Karpas-422 (cell line): ENCODE measurements at regions not wholly inside any gene's neighbourhood (a gene's known extent, or its start where the extent isn't known, plus 50 kb on each side); places are given as distances from the start of the nearest gene placed in this dataset.

Experiments
- DNase-seq: peaks from one replicate; pipeline ENCODE4 v3.0.0-alpha.2; 2015
- H2AFZ ChIP-seq: fragments of 200-600 bp; sonication (generic); 2 replicates; pipeline ENCODE4 v1.6.1; 2014; ENCODE audit warnings: antibody characterized with exemption, low read length, mixed read lengths
- H3K27ac ChIP-seq: fragments of 200-600 bp; sonication (generic); 2 replicates; pipeline ENCODE4 v1.5.1; 2014; ENCODE audit warnings: mild to moderate bottlenecking, low read length, moderate library complexity
- H3K27me3 ChIP-seq: fragments of 200-600 bp; sonication (generic); 2 replicates; pipeline ENCODE4 v1.6.1; 2014; ENCODE audit warnings: low read length, mixed read lengths
- H3K36me3 ChIP-seq: fragments of 200-600 bp; sonication (generic); 2 replicates; pipeline ENCODE4 v1.6.1; 2014; ENCODE audit warnings: low read length, mixed read lengths; ENCODE audit not compliant: insufficient read depth
- H3K4me1 ChIP-seq: fragments of 200-600 bp; sonication (generic); 2 replicates; pipeline ENCODE4 v1.6.1; 2014; ENCODE audit warnings: mild to moderate bottlenecking, low read length, mixed read lengths
- H3K4me2 ChIP-seq: fragments of 200-600 bp; sonication (generic); 2 replicates; pipeline ENCODE4 v1.6.1; 2014; ENCODE audit warnings: low read length, low read depth, mild to moderate bottlenecking; ENCODE audit not compliant: poor library complexity, severe bottlenecking
- H3K4me3 ChIP-seq: fragments of 200-600 bp; sonication (generic); 2 replicates; pipeline ENCODE4 v1.5.1; 2014; ENCODE audit warnings: mild to moderate bottlenecking, antibody characterized with exemption, low read length, mixed read lengths
- H3K79me2 ChIP-seq: fragments of 200-600 bp; sonication (generic); 2 replicates; pipeline ENCODE4 v1.6.1; 2014; ENCODE audit warnings: mild to moderate bottlenecking, low read length, mixed read lengths
- H3K9ac ChIP-seq: fragments of 200-600 bp; sonication (generic); 2 replicates; pipeline ENCODE4 v1.6.0; 2014; ENCODE audit warnings: low read length
- H3K9me2 ChIP-seq: fragments of 200-600 bp; sonication (generic), shearing (Covaris generic); replicated peaks from 2 replicates; pipeline ENCODE4 v1.6.0; 2014; ENCODE audit warnings: mild to moderate bottlenecking, low read length, moderate library complexity; ENCODE audit not compliant: insufficient read depth
- H3K9me3 ChIP-seq: fragments of 300-700, 200-600 bp; sonication (generic); 2 replicates; pipeline ENCODE4 v1.6.1; 2014; ENCODE audit warnings: low read length, mixed read lengths
- H4K20me1 ChIP-seq: fragments of 200-600 bp; sonication (generic); 2 replicates; pipeline ENCODE4 v1.6.1; 2014; ENCODE audit warnings: mild to moderate bottlenecking, antibody characterized with exemption, low read length, low read depth; ENCODE audit not compliant: insufficient read depth

- no peak for DNase-seq
Measured at GRCh38 chr4:14620567-14621141, 381.6 kb upstream of the CPEB2 start.

DNA sequence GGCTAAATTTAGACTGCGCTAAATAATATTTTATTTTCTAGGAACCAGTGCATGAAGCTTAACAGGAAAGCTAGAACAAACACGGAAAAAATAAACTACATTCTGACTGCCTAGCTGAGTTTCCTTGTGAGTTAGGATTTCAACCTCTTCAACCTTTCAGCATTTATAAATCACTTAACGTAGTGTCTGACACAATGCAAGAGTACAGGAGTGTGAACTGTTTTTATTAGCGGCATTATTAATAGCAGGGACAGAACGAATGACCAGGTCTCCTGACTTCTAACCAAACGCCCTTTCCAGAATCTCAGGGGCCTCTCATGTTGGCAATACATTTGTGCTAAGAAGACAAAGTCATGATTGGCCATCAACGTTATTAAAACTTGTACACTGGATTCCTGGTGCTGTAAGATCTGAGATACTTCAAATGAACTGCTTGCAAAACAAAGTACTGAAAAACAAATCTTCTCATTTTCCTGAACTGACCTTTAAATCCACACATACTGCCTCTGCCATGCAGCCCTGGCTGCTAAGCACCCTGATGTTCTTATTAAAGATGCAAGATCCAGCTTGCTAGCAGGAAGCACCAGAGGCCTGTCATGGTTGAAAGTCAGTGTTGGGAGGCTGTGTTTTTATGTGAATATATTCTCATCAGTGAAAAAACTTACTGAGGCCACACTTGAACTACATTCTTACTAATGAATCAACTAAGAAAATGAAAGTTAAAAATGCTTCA lies 380.4 kb upstream of the CPEB2 start:
- H3K27me3 ChIP-seq, result no peaks in the 10 kb centered on the region
- H3K4me3 ChIP-seq, result no peak overlapping the region
- no peak overlapping the region for H3K27ac ChIP-seq
- no peak overlapping the region for H3K9ac ChIP-seq
- no peaks in the 10 kb centered on the region for H3K9me3 ChIP-seq
- no peaks in the 10 kb centered on the region for H3K79me2 ChIP-seq
- H3K4me1 ChIP-seq, result no peaks in the 10 kb centered on the region
- H4K20me1 ChIP-seq, result no peaks in the 10 kb centered on the region
- no peaks in the 10 kb centered on the region for H3K36me3 ChIP-seq
- H3K9me2 ChIP-seq, result no peaks in the 10 kb centered on the region
- H3K4me2 ChIP-seq, result no peak overlapping the region
- DNase-seq, result no peak
- no peak overlapping the region for H2AFZ ChIP-seq

More at GRCh38 chr4:14620567-14621141, 381.6 kb upstream of the CPEB2 start:
- no peak overlapping the region for H3K9ac ChIP-seq
- H3K36me3 ChIP-seq, result no peaks in the 10 kb centered on the region
- H3K79me2 ChIP-seq, result no peaks in the 10 kb centered on the region
- no peak overlapping the region for H3K4me3 ChIP-seq
- no peaks in the 10 kb centered on the region for H3K27me3 ChIP-seq
- no peaks in the 10 kb centered on the region for H3K9me3 ChIP-seq
- no peak overlapping the region for H3K27ac ChIP-seq
- no peaks in the 10 kb centered on the region for H4K20me1 ChIP-seq
- 0 out of 2 replicates have a peak, but pooled peaks cover 2% of the 10 kb centered on the region for H3K9me2 ChIP-seq
- no peak overlapping the region for H2AFZ ChIP-seq
- H3K4me1 ChIP-seq, result no peaks in the 10 kb centered on the region
- H3K4me2 ChIP-seq, result no peak overlapping the region

GRCh38 chr4:14627038-14627437 lies 375.2 kb upstream of the CPEB2 start:
- Histone ChIP-seq H4K20me1 (no peaks in the 10 kb centered on the region), H3K36me3 (no peaks in the 10 kb centered on the region), H3K27me3 (no peaks in the 10 kb centered on the region), H3K9me3 (no peaks in the 10 kb centered on the region), H3K9ac (no peak overlapping the region), H3K27ac (no peak overlapping the region), H3K4me2 (no peak overlapping the region), H3K4me3 (no peak overlapping the region), H3K4me1 (no peaks in the 10 kb centered on the region), H3K79me2 (no peaks in the 10 kb centered on the region), H2AFZ (no peak overlapping the region), H3K9me2 (0 out of 2 replicates have a peak, but pooled peaks cover 3% of the 10 kb centered on the region)
- no peak for DNase-seq

DNA sequence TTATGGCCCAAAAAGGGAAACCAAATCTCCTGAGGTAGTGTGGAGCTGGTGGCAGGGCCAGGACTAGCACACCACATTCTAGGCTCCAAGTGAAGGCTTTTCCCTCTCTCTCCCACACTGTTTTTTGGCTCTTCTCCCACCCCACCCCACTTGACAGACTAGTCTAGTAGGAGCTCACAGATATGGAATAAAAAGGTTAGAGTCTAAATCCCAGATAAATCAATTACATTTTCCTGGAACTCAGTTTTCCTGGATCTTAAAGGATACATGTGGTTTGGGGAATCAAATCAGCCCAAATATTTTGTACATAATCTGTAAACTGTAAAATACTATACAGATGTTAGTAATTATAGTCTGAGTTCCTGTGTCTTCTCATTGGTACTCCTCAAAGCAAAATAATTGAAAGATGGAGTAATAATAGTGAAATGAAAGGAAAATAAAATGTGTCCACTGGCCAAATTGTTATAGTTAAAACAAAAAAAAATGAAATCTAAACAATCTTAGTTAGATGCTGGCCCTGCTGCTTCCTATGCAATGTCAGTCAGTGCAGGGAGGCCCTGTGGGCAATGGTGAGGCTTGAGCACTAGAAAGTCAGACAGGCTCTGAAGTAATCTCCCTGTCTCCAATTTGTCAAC lies 370.4 kb upstream of the CPEB2 start:
- Histone ChIP-seq H3K36me3 (no peaks in the 10 kb centered on the region), H3K27me3 (no peaks in the 10 kb centered on the region), H3K79me2 (no peaks in the 10 kb centered on the region), H3K4me2 (no peak overlapping the region), H3K4me3 (no peak overlapping the region), H3K27ac (no peak overlapping the region), H3K9ac (no peak overlapping the region), H3K9me2 (0 out of 2 replicates have a peak, but pooled peaks cover 3% of the 10 kb centered on the region), H2AFZ (no peak overlapping the region), H4K20me1 (no peaks in the 10 kb centered on the region), H3K9me3 (no peaks in the 10 kb centered on the region), H3K4me1 (no peaks in the 10 kb centered on the region)
- no peak for DNase-seq

- H3K4me3 ChIP-seq, result no peak overlapping the region
- H3K36me3 ChIP-seq, result no peaks in the 10 kb centered on the region
Measured at GRCh38 chr4:14636563-14636962, 365.7 kb upstream of the CPEB2 start.

GRCh38 chr4:14640476-14640875 lies 361.8 kb upstream of the CPEB2 start:
- H3K9ac ChIP-seq, result no peak overlapping the region
- no peak overlapping the region for H3K27ac ChIP-seq
- H3K9me3 ChIP-seq, result no peaks in the 10 kb centered on the region
- no peak for DNase-seq
- H3K4me1 ChIP-seq, result no peaks in the 10 kb centered on the region
- H3K9me2 ChIP-seq, result no peaks in the 10 kb centered on the region
- H3K4me2 ChIP-seq, result no peak overlapping the region
- no peaks in the 10 kb centered on the region for H3K36me3 ChIP-seq
- no peaks in the 10 kb centered on the region for H3K79me2 ChIP-seq
- no peak overlapping the region for H3K4me3 ChIP-seq
- no peak overlapping the region for H2AFZ ChIP-seq
- no peaks in the 10 kb centered on the region for H3K27me3 ChIP-seq
- no peaks in the 10 kb centered on the region for H4K20me1 ChIP-seq

More at GRCh38 chr4:14636563-14636962, 365.7 kb upstream of the CPEB2 start:
- no peaks in the 10 kb centered on the region for H3K9me3 ChIP-seq
- H3K9me2 ChIP-seq, result no peaks in the 10 kb centered on the region
- H3K9ac ChIP-seq, result no peak overlapping the region
- H2AFZ ChIP-seq, result no peak overlapping the region
- no peak overlapping the region for H3K27ac ChIP-seq
- H3K79me2 ChIP-seq, result no peaks in the 10 kb centered on the region
- H4K20me1 ChIP-seq, result no peaks in the 10 kb centered on the region
- no peaks in the 10 kb centered on the region for H3K4me1 ChIP-seq
- H3K4me2 ChIP-seq, result no peak overlapping the region
- DNase-seq, result no peak
- no peaks in the 10 kb centered on the region for H3K27me3 ChIP-seq

- H3K27ac ChIP-seq, result no peak overlapping the region
- no peak for DNase-seq
- H3K4me1 ChIP-seq, result no peaks in the 10 kb centered on the region
- H4K20me1 ChIP-seq, result no peaks in the 10 kb centered on the region
- no peak overlapping the region for H2AFZ ChIP-seq
- no peak overlapping the region for H3K4me2 ChIP-seq
- H3K9ac ChIP-seq, result no peak overlapping the region
- H3K36me3 ChIP-seq, result no peaks in the 10 kb centered on the region
- no peaks in the 10 kb centered on the region for H3K79me2 ChIP-seq
- no peaks in the 10 kb centered on the region for H3K9me3 ChIP-seq
- H3K27me3 ChIP-seq, result no peaks in the 10 kb centered on the region
- no peaks in the 10 kb centered on the region for H3K9me2 ChIP-seq
- H3K4me3 ChIP-seq, result no peak overlapping the region
Measured at GRCh38 chr4:14641871-14642270, 360.4 kb upstream of the CPEB2 start.

- Histone ChIP-seq H3K4me3 (no peak overlapping the region), H3K9me2 (no peaks in the 10 kb centered on the region), H3K27me3 (no peaks in the 10 kb centered on the region), H3K4me1 (no peaks in the 10 kb centered on the region), H3K4me2 (no peak overlapping the region), H3K79me2 (no peaks in the 10 kb centered on the region), H3K27ac (no peak overlapping the region), H4K20me1 (no peaks in the 10 kb centered on the region), H3K9ac (no peak overlapping the region), H3K36me3 (no peaks in the 10 kb centered on the region), H3K9me3 (no peaks in the 10 kb centered on the region; the same call in 1 of the 2 replicates), H2AFZ (no peak overlapping the region)
- no peak for DNase-seq
Measured at GRCh38 chr4:14644580-14645282, 357.6 kb upstream of the CPEB2 start.
